NCI-H1417 (cell line): ENCODE measurements at regions not wholly inside any gene's neighbourhood (a gene's known extent, or its start where the extent isn't known, plus 50 kb on each side); places are given as distances from the start of the nearest gene placed in this dataset.
"Not testable (repeated sequence)": the region's sequence is repeated elsewhere in the genome, so short reads cannot be mapped to it uniquely, and the experiment has no call there.

Source experiments
- DNase-seq, 3 experiments: peaks; one replicate each; lab custom pipeline; 2025; lab: John Stamatoyannopoulos, UW

DNA sequence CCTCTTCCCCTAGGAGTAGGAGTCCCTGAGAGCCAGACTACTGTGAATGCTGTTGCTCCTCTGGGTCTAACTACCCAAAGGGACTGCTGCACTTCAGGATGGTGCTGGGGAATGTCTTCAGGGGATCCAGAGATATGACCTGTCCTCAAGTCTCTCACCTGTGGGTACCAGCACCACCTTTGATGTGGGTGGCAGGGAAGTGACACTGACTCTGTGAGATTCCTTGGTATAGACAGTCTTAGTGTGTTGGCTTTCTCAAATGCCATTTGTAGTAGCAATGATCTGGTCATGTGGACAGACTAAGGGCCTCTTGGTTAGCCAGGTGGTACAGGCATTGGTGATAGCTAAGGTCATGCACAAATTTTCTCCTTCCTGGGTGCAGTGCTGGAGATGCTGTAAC is 108.9 kb upstream of the ADAMTS3 start:
- DNase-seq: no peak

DNA sequence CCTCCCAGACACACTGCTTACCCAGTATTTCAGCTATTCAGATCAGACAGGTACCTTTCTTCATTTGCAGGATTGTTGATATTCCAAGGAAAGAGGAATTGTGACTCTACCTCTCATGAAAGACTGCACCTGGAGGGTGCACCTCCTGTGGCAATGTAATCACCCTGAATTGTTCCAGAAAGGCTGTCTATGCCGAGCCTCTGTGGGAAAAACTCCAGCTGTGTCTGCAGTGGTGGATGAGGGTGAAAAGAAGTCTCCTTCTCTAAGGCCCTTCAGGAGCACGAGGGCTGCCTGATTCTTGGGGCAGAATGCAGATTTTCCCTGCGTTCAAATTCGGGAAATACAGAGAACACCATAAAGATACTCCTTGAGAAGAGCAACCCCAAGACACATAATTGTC is 108.2 kb upstream of the ADAMTS3 start:
- DNase-seq: no peak

DNA sequence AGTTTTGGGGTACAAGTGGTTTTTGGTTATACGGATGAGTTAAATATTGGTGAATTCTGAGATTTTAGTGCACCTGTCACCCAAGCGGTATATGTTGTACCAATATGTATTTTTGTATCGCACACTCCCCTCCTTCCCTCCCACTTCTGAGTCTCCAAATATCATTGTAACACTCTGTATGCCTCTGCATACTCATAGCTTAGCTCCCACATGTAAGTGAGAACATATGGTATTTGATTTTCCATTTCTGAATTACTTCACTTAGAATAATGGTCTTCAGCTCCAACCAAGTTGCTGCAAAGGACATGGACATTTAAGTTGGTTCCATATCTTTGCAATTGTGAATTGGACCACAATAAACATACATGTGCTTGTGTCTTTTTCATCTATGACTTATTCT is 103.0 kb upstream of the ADAMTS3 start:
- DNase-seq: no peak

DNA sequence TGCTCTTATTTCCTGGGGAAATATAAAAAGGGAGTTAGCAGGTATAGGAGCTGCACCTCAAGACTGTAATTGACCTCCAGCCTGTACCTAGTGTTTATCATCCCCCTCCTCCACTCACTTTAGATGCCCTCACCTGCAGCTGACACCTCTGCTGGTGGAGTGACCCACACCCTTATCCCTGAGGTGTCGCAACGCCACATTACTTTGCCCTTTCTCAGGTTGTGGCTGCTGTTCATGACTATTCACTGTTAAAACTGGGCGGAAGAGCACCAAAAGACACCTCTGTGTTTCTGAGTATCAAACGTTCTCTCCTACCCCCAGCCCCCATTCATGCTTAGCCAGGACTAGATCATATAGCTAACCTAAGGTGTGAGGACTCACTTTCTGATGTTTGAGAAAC is 101.5 kb upstream of the ADAMTS3 start:
- no peak for DNase-seq

DNA sequence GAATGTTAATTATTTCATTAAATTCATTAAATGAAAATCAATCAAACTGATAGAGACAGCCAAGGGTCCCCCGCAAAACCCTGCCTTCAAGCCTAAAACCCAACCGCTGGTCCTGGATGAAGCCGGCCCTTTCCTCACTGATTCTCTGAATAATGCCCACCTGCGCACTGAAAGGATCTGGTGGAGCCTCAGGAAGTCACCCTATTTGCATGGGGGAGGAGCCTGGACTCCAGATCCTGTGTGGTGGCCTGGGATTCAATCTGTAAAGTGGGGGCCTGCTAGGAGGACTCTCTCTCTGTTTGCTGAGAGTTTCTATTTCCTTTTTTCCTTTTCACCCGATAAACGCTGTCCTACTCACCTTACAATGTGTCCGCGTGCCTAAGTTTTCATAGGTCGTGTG is 97.9 kb upstream of the ADAMTS3 start:
- no peak for DNase-seq

DNA sequence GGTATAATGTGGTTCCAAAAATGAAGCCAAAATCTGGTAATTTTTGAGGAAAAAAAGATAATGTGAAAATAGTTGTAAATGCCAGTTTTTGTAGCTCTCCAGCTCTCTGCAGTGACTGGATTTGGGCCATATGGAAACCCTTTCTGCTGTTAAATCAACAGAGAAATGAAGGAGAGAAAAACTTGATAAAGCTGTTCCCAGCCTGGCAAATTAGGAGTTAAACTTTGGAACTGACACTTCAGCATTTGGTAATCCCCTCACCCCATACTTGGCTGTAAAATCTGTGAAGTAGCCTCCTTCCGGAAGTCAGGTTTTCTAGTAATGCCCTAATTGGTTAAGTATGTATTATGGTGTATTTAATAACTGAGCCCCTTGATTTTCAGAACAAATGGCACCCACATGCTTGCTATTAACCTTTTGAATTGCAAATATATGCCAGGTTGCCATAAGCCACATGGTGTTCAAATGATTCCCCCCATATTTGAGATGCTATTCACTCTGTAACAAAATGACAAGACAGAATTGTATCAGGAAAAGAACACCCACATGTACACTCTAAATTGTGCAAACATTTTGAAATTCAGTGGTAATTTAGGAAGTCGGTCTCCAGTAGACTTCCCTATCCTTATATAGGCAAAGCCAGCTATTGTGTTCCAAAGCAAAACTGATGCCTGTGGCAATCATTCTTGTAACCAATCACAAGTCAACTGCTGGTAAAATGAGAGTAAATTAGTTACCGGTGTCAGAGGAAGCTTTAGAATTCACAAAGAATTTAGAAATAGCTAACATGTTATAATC is 96.3 kb upstream of the ADAMTS3 start:
- DNase-seq: no peak

DNA sequence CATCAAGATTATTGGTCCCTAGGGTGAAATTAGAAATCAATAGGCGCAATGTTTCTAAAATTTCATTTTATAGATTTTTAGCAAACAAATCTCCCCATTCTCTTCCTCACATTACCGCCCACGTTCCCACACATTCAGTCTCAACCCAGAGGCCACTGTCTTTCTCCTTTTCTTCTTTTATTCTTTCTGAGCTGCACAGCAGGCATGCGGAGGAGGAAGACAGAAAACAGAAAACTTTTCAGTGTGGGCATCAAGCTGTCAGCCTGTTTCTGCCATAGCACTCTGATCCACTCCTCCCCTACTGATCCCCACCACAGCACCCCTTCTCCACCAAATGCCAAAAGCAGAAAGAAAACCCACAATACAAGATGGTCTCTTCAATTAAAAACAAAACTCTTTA is 94.8 kb upstream of the ADAMTS3 start:
- DNase-seq: no peak

DNA sequence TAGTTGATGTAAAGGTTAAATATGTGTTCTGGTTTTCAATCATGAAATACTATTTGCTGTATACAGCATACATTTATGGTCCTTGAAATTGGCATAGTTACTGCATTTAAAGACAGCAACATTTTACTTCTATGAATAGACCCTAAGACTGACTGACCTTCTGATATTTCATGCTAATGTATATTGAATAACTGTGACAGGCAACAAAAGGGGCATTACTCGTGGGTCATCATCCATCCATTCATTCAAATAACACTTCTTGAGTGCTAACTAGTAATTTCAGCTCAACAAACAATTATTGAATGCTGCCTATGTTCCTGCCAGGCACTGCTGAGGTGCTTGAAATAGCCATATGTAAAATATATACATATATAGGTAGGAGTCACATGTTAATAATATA is 92.8 kb upstream of the ADAMTS3 start:
- peak in 1 of 3 experiments; percentile 29 for DNase-seq

DNA sequence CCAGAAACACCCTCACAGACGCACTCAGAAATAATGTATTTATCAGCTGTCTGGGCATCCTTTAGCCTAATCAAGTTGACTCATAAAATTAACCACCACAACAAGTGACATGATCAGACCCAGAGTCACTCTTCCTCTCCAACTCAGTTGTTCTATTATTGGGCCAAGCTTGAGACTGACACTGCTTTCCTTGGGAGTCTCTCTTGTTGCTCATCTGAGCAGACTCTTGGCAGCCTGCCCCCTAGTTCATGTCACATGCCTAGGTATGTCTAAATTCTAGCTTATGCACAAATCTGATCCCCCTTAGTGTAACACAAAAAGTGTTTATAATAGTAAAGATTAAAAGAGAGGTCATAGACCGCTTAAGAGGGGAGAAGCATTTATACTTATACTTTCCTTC is 72.6 kb upstream of the ADAMTS3 start:
- no peak for DNase-seq

DNA sequence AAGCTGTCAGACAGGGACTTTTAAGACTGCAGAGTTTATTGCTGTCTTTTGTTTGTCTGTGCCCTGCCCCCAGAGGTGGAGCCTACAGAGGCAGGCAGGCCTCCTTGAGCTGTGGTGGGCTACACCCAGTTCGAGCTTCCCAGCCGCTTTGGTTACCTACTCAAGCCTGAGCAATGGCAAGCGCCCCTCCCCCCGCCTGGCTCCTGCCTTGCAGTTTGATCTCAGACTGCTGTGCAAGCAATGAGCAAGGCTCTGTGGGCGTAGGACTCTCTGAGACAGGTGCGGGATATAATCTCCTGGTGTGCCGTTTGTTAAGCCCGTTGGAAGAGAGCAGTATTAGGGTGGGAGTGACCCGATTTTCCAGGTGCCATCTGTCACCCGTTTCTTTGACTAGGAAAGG is 67.8 kb upstream of the ADAMTS3 start:
- DNase-seq: not testable (repeated sequence)

DNA sequence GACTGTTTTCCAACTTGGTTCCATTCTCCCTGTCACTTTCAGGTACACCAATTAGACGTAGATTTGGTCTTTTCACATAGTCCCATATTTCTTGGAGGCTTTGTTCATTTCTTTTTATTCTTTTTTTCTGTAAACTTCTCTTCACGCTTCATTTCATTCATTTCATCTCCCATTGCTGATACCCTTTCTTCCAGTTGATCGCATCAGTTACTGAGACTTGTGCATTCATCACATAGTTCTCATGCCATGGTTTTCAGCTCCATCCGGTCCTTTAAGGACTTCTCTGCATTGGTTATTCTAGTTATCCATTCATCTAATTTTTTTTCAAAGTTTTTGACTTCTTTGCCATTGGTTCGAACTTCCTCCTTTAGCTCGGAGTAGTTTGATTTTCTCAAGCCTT is 66.9 kb upstream of the ADAMTS3 start:
- DNase-seq: not testable (repeated sequence)

DNA sequence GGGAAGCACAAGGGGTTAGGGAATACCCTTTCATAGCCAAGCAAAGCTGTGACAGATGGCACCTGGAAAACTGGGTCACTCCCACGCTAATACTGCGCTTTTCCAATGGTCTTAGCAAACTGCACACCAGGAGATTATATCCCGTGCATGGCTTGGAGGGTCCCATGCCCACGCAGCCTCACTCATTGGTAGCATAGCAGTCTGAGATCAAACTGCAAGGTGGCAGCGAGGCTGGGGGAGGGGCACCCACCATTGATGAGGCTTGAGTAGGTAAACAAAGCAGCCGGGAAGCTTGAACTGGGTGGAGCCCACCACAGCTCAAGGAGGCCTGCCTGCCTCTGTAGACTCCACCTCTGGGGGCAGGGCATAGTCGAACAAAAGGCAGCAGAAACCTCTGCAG is 63.2 kb upstream of the ADAMTS3 start:
- DNase-seq: not testable (repeated sequence)

DNA sequence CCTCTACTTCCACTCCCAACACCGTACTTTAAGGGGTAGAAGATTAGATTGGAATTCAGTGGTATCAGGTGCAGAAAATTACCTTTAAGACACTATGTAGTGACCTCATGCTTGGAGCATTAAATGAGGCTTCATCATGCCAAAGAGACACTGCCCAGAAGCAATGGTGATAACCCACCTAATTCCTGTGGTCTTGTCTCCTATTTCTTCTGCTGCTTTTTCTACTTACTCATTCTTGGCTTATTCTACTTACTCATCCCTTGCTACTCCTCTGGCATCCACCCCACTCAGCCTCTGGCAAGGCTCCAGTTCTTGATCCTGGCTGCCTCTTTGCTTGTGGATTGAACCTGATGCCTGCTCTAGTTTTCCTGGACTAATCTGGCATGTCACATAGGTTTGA is 62.3 kb upstream of the ADAMTS3 start:
- no peak for DNase-seq

DNA sequence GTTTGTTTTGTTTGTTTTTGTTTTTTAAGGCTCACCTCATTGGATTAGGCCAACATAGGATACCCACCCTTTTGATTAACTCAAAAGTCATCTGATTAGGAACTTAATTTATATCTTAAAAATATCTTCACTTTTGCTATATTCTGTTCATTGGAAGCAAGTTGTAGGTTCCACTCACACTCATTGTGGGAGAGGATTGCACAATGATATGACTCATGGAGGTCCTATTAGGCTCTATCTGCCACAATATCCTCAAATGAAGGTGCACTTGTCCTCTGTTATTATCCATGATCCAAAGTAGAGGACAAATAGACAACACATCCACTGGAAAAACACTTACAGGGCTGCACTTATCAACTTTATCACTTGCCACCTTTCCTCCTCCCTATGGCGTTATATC is 60.5 kb upstream of the ADAMTS3 start:
- DNase-seq: no peak

DNA sequence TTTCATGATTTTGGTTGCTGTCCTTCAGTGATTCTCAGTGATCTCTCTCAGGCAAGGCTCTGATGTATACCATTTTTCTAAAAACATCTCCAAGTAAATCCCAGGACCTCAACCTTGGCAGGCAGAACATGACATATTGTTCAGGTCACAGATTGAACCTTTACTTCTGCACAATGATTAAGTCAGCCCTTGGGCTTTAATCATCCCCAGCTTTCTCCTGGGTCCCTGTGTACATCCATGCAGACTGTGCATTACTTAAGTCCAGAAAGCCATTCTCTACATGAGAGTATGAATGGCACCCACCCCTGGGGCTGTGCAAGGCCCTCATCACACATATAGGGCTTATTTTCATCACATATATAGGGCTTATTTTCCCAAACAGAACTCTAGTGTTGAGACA is 58.7 kb upstream of the ADAMTS3 start:
- DNase-seq: no peak
